ENCODE measurements at regions not wholly inside any gene's neighbourhood (a gene's known extent, or its start where the extent isn't known, plus 50 kb on each side); places are given as distances from the start of the nearest gene placed in this dataset.

DNA sequence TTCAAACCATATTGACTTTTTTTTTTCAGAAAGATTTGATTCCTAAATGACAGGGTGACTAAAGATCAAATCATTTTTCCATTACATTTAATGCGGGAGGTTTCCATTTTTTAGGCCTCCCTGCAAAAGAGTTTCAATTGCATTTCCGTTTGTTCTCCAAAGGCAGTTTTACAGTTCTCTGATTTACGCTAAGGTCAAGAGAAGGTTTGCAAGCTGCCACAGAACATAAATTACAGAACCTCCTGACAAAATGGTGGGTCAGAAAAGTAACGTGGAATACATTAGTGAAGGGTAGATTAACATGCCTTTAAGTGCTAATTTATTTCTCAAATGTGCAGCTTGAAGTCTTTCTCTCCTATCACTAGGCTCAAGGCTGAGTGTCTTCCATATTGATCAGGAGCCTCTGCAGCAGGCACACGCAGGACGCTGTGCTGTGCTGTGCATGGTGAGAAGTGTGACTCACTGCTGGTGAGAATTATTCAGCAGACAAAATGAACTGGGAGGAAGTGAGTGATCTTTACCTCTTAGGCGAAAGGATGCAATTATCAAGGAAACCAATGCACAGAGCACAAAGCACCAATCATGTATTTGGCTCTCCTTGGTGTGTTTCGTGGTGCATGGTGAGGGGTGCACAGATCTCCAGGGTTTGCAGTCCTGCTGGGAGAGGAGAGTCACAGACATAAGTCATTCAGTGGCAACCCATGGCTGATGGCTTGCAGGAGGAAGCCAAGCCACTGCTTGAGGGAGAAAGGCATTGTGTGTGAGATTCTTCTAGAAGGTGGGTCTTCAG is 136.3 kb downstream of the TENT4A start:
- no peak overlapping the region for H3K4me3 ChIP-seq (replicated peaks in 1 of 3; ENCODE audit: low read depth in 2 of 3, low read length in 3 of 3)
- Mint-ChIP-seq H3K4me1 (no peaks in the 10 kb centered on the region), H3K27ac (no peak overlapping the region)

DNA sequence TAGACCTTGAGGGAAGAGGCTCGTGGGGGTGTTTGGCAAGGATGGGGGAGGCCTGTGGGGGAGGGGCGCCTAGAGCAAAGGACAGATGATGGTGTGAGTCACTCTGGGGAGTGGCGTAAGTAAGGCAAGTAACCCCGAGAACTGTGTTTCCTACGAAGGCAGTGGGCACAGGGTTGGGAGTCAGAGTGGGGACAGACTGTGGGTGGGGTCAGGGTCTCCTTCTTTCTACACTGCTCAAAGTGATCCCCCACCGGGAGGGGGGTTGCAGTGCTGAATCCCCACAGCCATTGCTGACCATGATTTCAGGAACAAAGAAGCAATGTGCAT is 136.8 kb downstream of the TENT4A start:
- no peaks in the 10 kb centered on the region for H4K20me1 ChIP-seq (ENCODE audit: insufficient read depth, low read length)
- no peaks in the 10 kb centered on the region for H3K27me3 ChIP-seq (ENCODE audit: control insufficient read depth in 2 of 2, insufficient read depth in 2 of 2, low read length in 2 of 2)
- no peak overlapping the region for H3K4me3 Mint-ChIP-seq
- H3K36me3 ChIP-seq (replicated peaks in 1 of 2; ENCODE audit: control insufficient read depth in 1 of 2, insufficient read depth in 2 of 2, low read length in 2 of 2) = no peaks in the 10 kb centered on the region
- no peak overlapping the region for H3K27ac Mint-ChIP-seq
- H3K79me2 ChIP-seq (ENCODE audit: insufficient read depth, low read length) = no peaks in the 10 kb centered on the region
- intact Hi-C loops (cut with micrococcal nuclease) = no loop called here
- peaks cover 20 to 45% (median 38%) of the 10 kb centered on the region in 7 donors for H3K9me3 Mint-ChIP-seq
- no peak overlapping the region for H3K9ac ChIP-seq (ENCODE audit: insufficient read depth, low read length, poor library complexity, severe bottlenecking)
- WGBS (ENCODE audit: insufficient coverage) = 83% methylated on average over 4 of the region's 6 CpGs
- no peak overlapping the region for H3K27ac ChIP-seq (ENCODE audit: low read depth in 1 of 2, low read length in 2 of 2)
- H3K36me3 Mint-ChIP-seq = no peaks in the 10 kb centered on the region
- no peaks in the 10 kb centered on the region for H3K4me1 ChIP-seq (ENCODE audit: control insufficient read depth in 1 of 2, insufficient read depth in 2 of 2, low read length in 2 of 2)
- H3K4me1 Mint-ChIP-seq = no peaks in the 10 kb centered on the region
- no peak for DNase-seq
- no peak overlapping the region for H3K4me3 ChIP-seq (replicated peaks in 1 of 3; ENCODE audit: low read depth in 2 of 3, low read length in 3 of 3)
- H3K9me3 ChIP-seq (replicated peaks in 1 of 2; ENCODE audit: control insufficient read depth in 1 of 2, insufficient read depth in 1 of 2, low read length in 2 of 2) = peaks cover 41 to 42% of the 10 kb centered on the region in 2 donors
- TF ChIP-seq, protein P1, sequence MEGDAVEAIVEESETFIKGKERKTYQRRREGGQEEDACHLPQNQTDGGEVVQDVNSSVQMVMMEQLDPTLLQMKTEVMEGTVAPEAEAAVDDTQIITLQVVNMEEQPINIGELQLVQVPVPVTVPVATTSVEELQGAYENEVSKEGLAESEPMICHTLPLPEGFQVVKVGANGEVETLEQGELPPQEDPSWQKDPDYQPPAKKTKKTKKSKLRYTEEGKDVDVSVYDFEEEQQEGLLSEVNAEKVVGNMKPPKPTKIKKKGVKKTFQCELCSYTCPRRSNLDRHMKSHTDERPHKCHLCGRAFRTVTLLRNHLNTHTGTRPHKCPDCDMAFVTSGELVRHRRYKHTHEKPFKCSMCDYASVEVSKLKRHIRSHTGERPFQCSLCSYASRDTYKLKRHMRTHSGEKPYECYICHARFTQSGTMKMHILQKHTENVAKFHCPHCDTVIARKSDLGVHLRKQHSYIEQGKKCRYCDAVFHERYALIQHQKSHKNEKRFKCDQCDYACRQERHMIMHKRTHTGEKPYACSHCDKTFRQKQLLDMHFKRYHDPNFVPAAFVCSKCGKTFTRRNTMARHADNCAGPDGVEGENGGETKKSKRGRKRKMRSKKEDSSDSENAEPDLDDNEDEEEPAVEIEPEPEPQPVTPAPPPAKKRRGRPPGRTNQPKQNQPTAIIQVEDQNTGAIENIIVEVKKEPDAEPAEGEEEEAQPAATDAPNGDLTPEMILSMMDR (IDR thresholded peaks at IDR 0.05) = no peak
- H2AFZ ChIP-seq (ENCODE audit: insufficient read depth, low read depth, low read length, poor library complexity, severe bottlenecking) = no peak overlapping the region
- H3K27me3 Mint-ChIP-seq (ENCODE audit: low read depth in 3 of 3) = peaks cover 0 to 2% (median 0%) of the 10 kb centered on the region in 3 donors
- no peak overlapping the region for H3K4me2 ChIP-seq (replicated peaks; ENCODE audit: extremely low read depth, low read length, poor library complexity, severe bottlenecking)

More for the DNA sequence above, 136.3 kb downstream of the TENT4A start:
- Histone ChIP-seq H3K27ac (ENCODE audit: low read depth in 1 of 2, low read length in 2 of 2) (no peak overlapping the region), H2AFZ (ENCODE audit: insufficient read depth, low read depth, low read length, poor library complexity, severe bottlenecking) (no peak overlapping the region), H3K9me3 (replicated peaks in 1 of 2; ENCODE audit: control insufficient read depth in 1 of 2, insufficient read depth in 1 of 2, low read length in 2 of 2) (peaks cover 36 to 37% of the 10 kb centered on the region in 2 donors), H3K9ac (ENCODE audit: insufficient read depth, low read length, poor library complexity, severe bottlenecking) (no peak overlapping the region), H3K36me3 (replicated peaks in 1 of 2; ENCODE audit: control insufficient read depth in 1 of 2, insufficient read depth in 2 of 2, low read length in 2 of 2) (no peaks in the 10 kb centered on the region), H4K20me1 (ENCODE audit: insufficient read depth, low read length) (no peaks in the 10 kb centered on the region), H3K27me3 (ENCODE audit: control insufficient read depth in 2 of 2, insufficient read depth in 2 of 2, low read length in 2 of 2) (no peaks in the 10 kb centered on the region), H3K4me2 (replicated peaks; ENCODE audit: extremely low read depth, low read length, poor library complexity, severe bottlenecking) (no peak overlapping the region), H3K79me2 (ENCODE audit: insufficient read depth, low read length) (no peaks in the 10 kb centered on the region), H3K4me1 (ENCODE audit: control insufficient read depth in 1 of 2, insufficient read depth in 2 of 2, low read length in 2 of 2) (no peaks in the 10 kb centered on the region)
- Mint-ChIP-seq H3K4me3 (no peak overlapping the region), H3K36me3 (no peaks in the 10 kb centered on the region), H3K27me3 (ENCODE audit: low read depth in 3 of 3) (peaks cover 0 to 2% (median 0%) of the 10 kb centered on the region in 3 donors), H3K9me3 (peaks cover 17 to 39% (median 34%) of the 10 kb centered on the region in 7 donors)
- TF ChIP-seq, protein P1 (IDR thresholded peaks at IDR 0.05) = no peak
- intact Hi-C loops (cut with micrococcal nuclease) = no loop called here
- DNase-seq = no peak
- WGBS (ENCODE audit: insufficient coverage) = 86% methylated on average over 1 of the region's 8 CpGs
